IMR-90 (cell line): ENCODE measurements at regions not wholly inside any gene's neighbourhood (a gene's known extent, or its start where the extent isn't known, plus 50 kb on each side); places are given as distances from the start of the nearest gene placed in this dataset.

Experiments
- ATAC-seq: fragments of 200-7000 bp; cut with Tn5 transposase; 2 replicates; pipeline ENCODE4 v1.9.1; 2020; ENCODE audit warnings: low read depth, mild to moderate bottlenecking, moderate library complexity
- BruUV-seq: library from RNA; stranded (reverse); fragments of 400-500 nt; replicated peaks from 2 replicates; lab custom pipeline; 2021; lab: Mats Ljungman, UMichigan
- CTCF ChIA-PET: fragments of 300-600 bp; formaldehyde crosslinking; extraction: SDS; loops from one replicate; lab custom pipeline; 2021; ENCODE audit warnings: antibody characterized with exemption; lab: Yijun Ruan, JAX
- POLR2A ChIA-PET: fragments of 300-600 bp; sonication (Branson Sonifier 250); formaldehyde crosslinking; loops from one replicate; lab custom pipeline; 2022; ENCODE audit warnings: antibody characterized with exemption; ENCODE audit not compliant: unreplicated experiment; lab: Charles Lee
- DNase-seq: peaks from one replicate; pipeline ENCODE4 v3.0.0; 2013
- H2AFZ ChIP-seq: replicated peaks from 2 replicates; pipeline ENCODE3; 2013; ENCODE audit warnings: low read length, mild to moderate bottlenecking; ENCODE audit not compliant: poor library complexity
- H2AK5ac ChIP-seq: 2 replicates; pipeline ENCODE4 v1.6.1; 2013; ENCODE audit warnings: low read depth, low read length, inconsistent platforms
- H2AK9ac ChIP-seq: replicated peaks from 2 replicates; pipeline ENCODE3; 2013; ENCODE audit warnings: mild to moderate bottlenecking, low read depth, low read length, moderate library complexity; ENCODE audit not compliant: poor library complexity
- H2BK120ac ChIP-seq: 2 replicates; pipeline ENCODE4 v1.6.1; 2013; ENCODE audit warnings: low read depth, low read length, inconsistent platforms
- H2BK15ac ChIP-seq: 3 replicates; pipeline ENCODE4 v1.6.1; 2013; ENCODE audit warnings: low read depth, low read length, inconsistent platforms
- H2BK20ac ChIP-seq: 2 replicates; pipeline ENCODE4 v1.6.1; 2013; ENCODE audit warnings: low read depth, mild to moderate bottlenecking, inconsistent platforms, low read length, moderate library complexity
- H2BK5ac ChIP-seq: 2 replicates; pipeline ENCODE4 v1.6.1; 2013; ENCODE audit warnings: mild to moderate bottlenecking, low read depth, low read length, inconsistent platforms; ENCODE audit not compliant: poor library complexity, severe bottlenecking
- H3K14ac ChIP-seq: replicated peaks from 2 replicates; pipeline ENCODE4 v1.6.1; 2013; ENCODE audit warnings: low read depth, low read length, inconsistent platforms
- H3K18ac ChIP-seq: 2 replicates; pipeline ENCODE4 v1.6.1; 2013; ENCODE audit warnings: low read depth, low read length, control low read depth
- H3K23ac ChIP-seq: 2 replicates; pipeline ENCODE4 v1.6.1; 2013; ENCODE audit warnings: low read depth, low read length, inconsistent platforms
- H3K27ac ChIP-seq: 2 replicates; pipeline ENCODE4 v1.5.1; 2013; ENCODE audit warnings: mild to moderate bottlenecking, control low read depth, low read length; ENCODE audit not compliant: insufficient read depth
- H3K27me3 ChIP-seq: 2 replicates; pipeline ENCODE4 v1.6.1; 2013; ENCODE audit warnings: low read length; ENCODE audit not compliant: control insufficient read depth, insufficient read depth
- H3K36me3 ChIP-seq: 2 replicates; pipeline ENCODE4 v1.6.1; 2013; ENCODE audit warnings: low read length, mixed read lengths; ENCODE audit not compliant: control insufficient read depth, insufficient read depth
- H3K4ac ChIP-seq: 2 replicates; pipeline ENCODE4 v1.6.1; 2013; ENCODE audit warnings: low read depth, low read length, inconsistent platforms
- H3K4me1 ChIP-seq: 2 replicates; pipeline ENCODE4 v1.6.1; 2013; ENCODE audit warnings: low read length, mixed read lengths; ENCODE audit not compliant: control insufficient read depth, insufficient read depth
- H3K4me2 ChIP-seq: 2 replicates; pipeline ENCODE4 v1.6.1; 2013; ENCODE audit warnings: low read depth, mild to moderate bottlenecking, control low read depth, low read length, moderate library complexity
- H3K4me3 ChIP-seq: 2 replicates; pipeline ENCODE4 v1.5.1; 2013; ENCODE audit warnings: low read depth, mild to moderate bottlenecking, control low read depth, low read length, moderate library complexity; ENCODE audit not compliant: insufficient read depth
- H3K56ac ChIP-seq: 2 replicates; pipeline ENCODE4 v1.6.1; 2013; ENCODE audit warnings: low read length, inconsistent platforms; ENCODE audit not compliant: insufficient read depth; ENCODE audit errors: extremely low read depth
- H3K79me1 ChIP-seq, 2 experiments: 2 replicates each; pipeline ENCODE4 v1.6.1; 2013; ENCODE audit warnings: low read length in 2 of 2, inconsistent platforms in 1 of 2, low read depth in 1 of 2
- H3K9ac ChIP-seq: 2 replicates; pipeline ENCODE4 v1.6.1; 2013; ENCODE audit warnings: low read depth, low read length, control low read depth
- H3K9me1 ChIP-seq: 2 replicates; pipeline ENCODE4 v1.6.1; 2013; ENCODE audit warnings: low read length, inconsistent platforms; ENCODE audit not compliant: insufficient read depth
- H3K9me3 ChIP-seq: 2 replicates; pipeline ENCODE4 v1.6.1; 2013; ENCODE audit warnings: low read length; ENCODE audit not compliant: control insufficient read depth, insufficient read depth
- H4K20me1 ChIP-seq: 2 replicates; pipeline ENCODE4 v1.6.1; 2013; ENCODE audit warnings: low read length, inconsistent platforms; ENCODE audit not compliant: insufficient read depth
- H4K5ac ChIP-seq: 2 replicates; pipeline ENCODE4 v1.6.1; 2013; ENCODE audit warnings: mild to moderate bottlenecking, low read depth, low read length, control low read depth
- H4K8ac ChIP-seq, 2 experiments: 2 replicates each; pipeline ENCODE4 v1.6.1; 2013; ENCODE audit warnings: low read depth in 2 of 2, low read length in 2 of 2, control low read depth in 1 of 2, inconsistent platforms in 1 of 2
- H4K91ac ChIP-seq: 2 replicates; pipeline ENCODE4 v1.6.1; 2013; ENCODE audit warnings: low read depth, low read length, inconsistent platforms; ENCODE audit not compliant: insufficient read depth
- BHLHE40 ChIP-seq: fragments of 150-350 bp; IDR thresholded peaks from 2 replicates; pipeline ENCODE4 v1.6.1; 2016; ENCODE audit warnings: mild to moderate bottlenecking, low read depth, low read length
- CEBPB ChIP-seq: IDR thresholded peaks from 2 replicates; pipeline ENCODE4 v1.6.1; 2012; ENCODE audit warnings: low read depth, low read length, improper control_type of control experiment
- CHD1 ChIP-seq: IDR thresholded peaks from 2 replicates; pipeline ENCODE4 v1.6.1; 2012; ENCODE audit warnings: low read depth, low read length, improper control_type of control experiment
- ELK1 ChIP-seq: fragments of 150-350 bp; IDR thresholded peaks from 2 replicates; pipeline ENCODE4 v1.6.1; 2016; ENCODE audit warnings: low read depth, mild to moderate bottlenecking, low read length, moderate library complexity, borderline replicate concordance
- FOS ChIP-seq: fragments of 150-350 bp; IDR thresholded peaks from 2 replicates; pipeline ENCODE4 v1.6.1; 2016; ENCODE audit warnings: low read depth, low read length
- MAZ ChIP-seq: IDR thresholded peaks from 2 replicates; pipeline ENCODE4 v1.6.1; 2012; ENCODE audit warnings: low read depth, mild to moderate bottlenecking, low read length, improper control_type of control experiment, moderate library complexity, borderline replicate concordance
- NFE2L2 ChIP-seq: fragments of 150-350 bp; IDR thresholded peaks from 2 replicates; pipeline ENCODE4 v1.6.1; 2016; ENCODE audit warnings: low read depth, mild to moderate bottlenecking, low read length
- POLR2A ChIP-seq: IDR thresholded peaks from 2 replicates; pipeline ENCODE4 v1.6.1; 2012; ENCODE audit warnings: mild to moderate bottlenecking, low read depth, low read length
- RFX5 ChIP-seq: IDR thresholded peaks from 2 replicates; pipeline ENCODE4 v1.8.0; 2012; ENCODE audit warnings: low read depth, mild to moderate bottlenecking, low read length, moderate library complexity
- USF2 ChIP-seq: fragments of 150-350 bp; IDR thresholded peaks from 2 replicates; pipeline ENCODE4 v1.6.1; 2017; ENCODE audit warnings: mild to moderate bottlenecking, antibody characterized with exemption, low read length, low read depth
- WGBS, 2 experiments: methylation state at CpG; one replicate each; pipeline versions ENCODE4 v1.1.5 to v1.1.7; 2013; ENCODE audit warnings: missing lambda C conversion rate in 2 of 2; ENCODE audit not compliant: insufficient read length in 1 of 2; ENCODE audit errors: extremely low coverage in 2 of 2; 5-methylcytosine and 5-hydroxymethylcytosine counted together
- dilution Hi-C: fragments of 300-500 bp; cut with HindIII; formaldehyde crosslinking; loops from one replicate; pipeline ENCODE4 v1.14.3; 2018; ENCODE audit warnings: low sequenced_read_pairs; ENCODE audit not compliant: unreplicated experiment
- in situ Hi-C: fragments of 300-500 bp; cut with MboI; formaldehyde crosslinking; loops from 3 replicates; pipeline ENCODE4 v1.14.3; 2019; ENCODE audit warnings: low sequenced_read_pairs, inconsistent platforms, mixed read lengths
- intact Hi-C: fragments of 100-400 bp; cut with micrococcal nuclease; formaldehyde crosslinking; loops from 2 replicates; pipeline ENCODE4 v1.10.0; 2022

- H3K9me1 ChIP-seq: peaks cover 6% of the 10 kb centered on the region; the same call in 1 of the 2 replicates
- intact Hi-C loops: no loop called here
- CTCF ChIA-PET: no interaction called here
Observed at GRCh38 chr9:7315116-7315515, 484.5 kb downstream of the DMAC1 start.

More at GRCh38 chr9:7315116-7315515, 484.5 kb downstream of the DMAC1 start:
- Histone ChIP-seq H3K79me1 (no peaks in the 10 kb centered on the region), H3K4ac (peak overlapping the region; percentile 67; the same call in 1 of the 2 replicates), H4K8ac (peak overlapping the region; percentile 60 to 73), H3K18ac (peak overlapping the region; percentile 91), H4K91ac (peak overlapping the region; percentile 70; the same call in 1 of the 2 replicates), H3K27ac (peak overlapping the region; percentile 78; the same call in 1 of the 2 replicates), H4K20me1 (no peaks in the 10 kb centered on the region), H2BK5ac (peak overlapping the region; percentile 88), H2BK20ac (peak overlapping the region; percentile 71), H2AFZ (no peak overlapping the region), H3K9ac (peak overlapping the region; percentile 37; the same call in 1 of the 2 replicates), H2BK120ac (peak overlapping the region; percentile 62; the same call in 1 of the 2 replicates), H3K9me3 (peaks cover 5% of the 10 kb centered on the region), H3K56ac (no peak overlapping the region), H2BK15ac (peak overlapping the region; percentile 46; the same call in 2 of the 3 replicates), H2AK9ac (no peak overlapping the region), H3K27me3 (no peaks in the 10 kb centered on the region), H4K5ac (peak overlapping the region; percentile 77), H3K36me3 (no peaks in the 10 kb centered on the region), H3K4me2 (0 out of 2 replicates have a peak overlapping the region, but pooled peaks have one; percentile 9), H3K4me1 (peaks cover 24% of the 10 kb centered on the region), H3K14ac (peak overlapping the region; percentile 80), H3K23ac (no peak overlapping the region), H3K4me3 (no peak overlapping the region), H2AK5ac (peak overlapping the region; percentile 65)
- POLR2A ChIA-PET: no interaction called here
- no peak for ATAC-seq
- in situ Hi-C loops: no loop called here
- no TSS peak for BruUV-seq
- dilution Hi-C loops: no loop called here
- TF ChIP-seq USF2 (no peak), POLR2A (no peak), RFX5 (no peak), NFE2L2 (no peak), ELK1 (no peak), FOS (no peak), BHLHE40 (no peak), CHD1 (no peak), CEBPB (no peak), MAZ (no peak)
- whole genome bisulfite sequencing, 2 experiments: no CpG with 5 or more reads among the region's 3 CpGs
- no peak for DNase-seq
